Endothelial cell of umbilical vein (primary cell): ENCODE measurements at regions not wholly inside any gene's neighbourhood (a gene's known extent, or its start where the extent isn't known, plus 50 kb on each side); places are given as distances from the start of the nearest gene placed in this dataset.

Experiments
- BruUV-seq: library from RNA; stranded (reverse); fragments of 400-500 nt; replicated peaks from 2 replicates; lab custom pipeline; 2021; lab: Mats Ljungman, UMichigan
- CTCF ChIA-PET: fragments of 300-600, 350-600 bp; sonication (Branson Sonifier 250); formaldehyde crosslinking; loops from one replicate; lab custom pipeline; 2021; ENCODE audit warnings: antibody characterized with exemption, inconsistent platforms; lab: Charles Lee
- POLR2A ChIA-PET: fragments of 300-600, 350-600 bp; sonication (Branson Sonifier 250); formaldehyde crosslinking; loops from one replicate; lab custom pipeline; 2021; ENCODE audit warnings: antibody characterized with exemption, inconsistent platforms; lab: Charles Lee
- DNase-seq: peaks from one replicate; pipeline ENCODE4 v3.0.0-alpha.2; 2011; ENCODE audit warnings: low read depth, low spot score
- FAIRE-seq: peaks from 2 replicates; lab custom pipeline; 2011; peaks lifted over from hg19 to GRCh38; lab: Jason Lieb, UNC
- H2AFZ ChIP-seq: 2 replicates; pipeline ENCODE4 v1.6.0; 2012; ENCODE audit warnings: low read depth, low read length, control low read depth, inconsistent platforms
- H3K27ac ChIP-seq: 2 replicates; pipeline ENCODE4 v1.5.1; 2011; ENCODE audit warnings: low read depth, mild to moderate bottlenecking, control low read depth, low read length, moderate library complexity; ENCODE audit not compliant: insufficient read depth
- H3K27me3 ChIP-seq, 2 experiments: 2 replicates each; pipeline versions ENCODE4 v1.6.0 to v1.6.1; 2011; ENCODE audit warnings: low read length in 2 of 2, mixed read lengths in 1 of 2; ENCODE audit not compliant: control insufficient read depth in 2 of 2, insufficient read depth in 2 of 2
- H3K36me3 ChIP-seq, 2 experiments: 2 replicates in 1 of 2; 3 replicates in 1 of 2; pipeline ENCODE4 v1.5.1; 2011; ENCODE audit warnings: low read length in 2 of 2, mild to moderate bottlenecking in 1 of 2, moderate library complexity in 1 of 2; ENCODE audit not compliant: control insufficient read depth in 2 of 2, insufficient read depth in 2 of 2; ENCODE audit errors: extremely low read depth in 1 of 2
- H3K4me1 ChIP-seq: 3 replicates; pipeline ENCODE4 v1.5.1; 2011; ENCODE audit warnings: mild to moderate bottlenecking, low read length; ENCODE audit not compliant: control insufficient read depth, insufficient read depth; ENCODE audit errors: extremely low read depth
- H3K4me2 ChIP-seq: 2 replicates; pipeline ENCODE4 v1.6.1; 2011; ENCODE audit warnings: low read length, control low read depth, mixed read lengths; ENCODE audit not compliant: insufficient read depth
- H3K4me3 ChIP-seq, 3 experiments: fragments of 200-600 bp in 1 of 3; sonication (generic), shearing (Covaris generic) in 1 of 3; replicated peaks in 1 of 3; 2 replicates each; pipeline ENCODE4 v1.5.1; 2011 to 2016; ENCODE audit warnings: control low read depth in 3 of 3, low read length in 3 of 3, mild to moderate bottlenecking in 2 of 3, inconsistent platforms in 1 of 3, low read depth in 1 of 3, moderate library complexity in 1 of 3; ENCODE audit not compliant: insufficient read depth in 1 of 3
- H3K79me2 ChIP-seq: 2 replicates; pipeline ENCODE4 v1.6.0; 2012; ENCODE audit warnings: low read length, inconsistent platforms; ENCODE audit not compliant: control insufficient read depth, insufficient read depth
- H3K9ac ChIP-seq: replicated peaks from 2 replicates; pipeline ENCODE3; 2011; ENCODE audit warnings: low read length, control low read depth; ENCODE audit not compliant: insufficient read depth; ENCODE audit errors: extremely low read depth
- H3K9me1 ChIP-seq: replicated peaks from 3 replicates; pipeline ENCODE4 v1.6.0; 2011; ENCODE audit warnings: mild to moderate bottlenecking, low read length; ENCODE audit not compliant: control insufficient read depth, insufficient read depth; ENCODE audit errors: extremely low read depth
- H3K9me3 ChIP-seq: replicated peaks from 2 replicates; pipeline ENCODE4 v1.5.1; 2012; ENCODE audit warnings: low read length, inconsistent platforms; ENCODE audit not compliant: control insufficient read depth, insufficient read depth
- H4K20me1 ChIP-seq: replicated peaks from 2 replicates; pipeline ENCODE3; 2011; ENCODE audit warnings: mild to moderate bottlenecking, low read length; ENCODE audit not compliant: control insufficient read depth, insufficient read depth; ENCODE audit errors: extremely low read depth
- EZH2 ChIP-seq: IDR thresholded peaks from 2 replicates; pipeline ENCODE4 v1.6.1; 2012; ENCODE audit warnings: borderline replicate concordance, low read depth, mild to moderate bottlenecking, moderate library complexity, low read length, inconsistent platforms; ENCODE audit not compliant: severe bottlenecking
- FOS ChIP-seq: IDR thresholded peaks from 2 replicates; pipeline ENCODE4 v1.6.1; 2011; ENCODE audit warnings: mild to moderate bottlenecking, low read length, moderate library complexity, borderline replicate concordance; ENCODE audit not compliant: insufficient read depth
- GATA2 ChIP-seq: IDR thresholded peaks from 2 replicates; pipeline ENCODE4 v1.7.0; 2011; ENCODE audit warnings: low read depth, mild to moderate bottlenecking, moderate library complexity, mixed read lengths, low read length; ENCODE audit not compliant: insufficient read length, insufficient read depth
- JUN ChIP-seq: IDR thresholded peaks from 2 replicates; pipeline ENCODE4 v1.6.1; 2011; ENCODE audit warnings: borderline replicate concordance, low read depth; ENCODE audit not compliant: insufficient read length, insufficient read depth
- MYC ChIP-seq: IDR thresholded peaks from one replicate; pipeline ENCODE4 v1.6.1; 2011; ENCODE audit warnings: mild to moderate bottlenecking, low read depth, low read length
- POLR2A ChIP-seq: IDR thresholded peaks from 2 replicates; pipeline ENCODE4 v1.6.1; 2012; ENCODE audit warnings: low read depth, mild to moderate bottlenecking, control low read depth, low read length
- POLR2AphosphoS5 ChIP-seq: IDR thresholded peaks from 2 replicates; pipeline ENCODE4 v1.6.1; 2012; ENCODE audit warnings: low read depth, mild to moderate bottlenecking, control low read depth, low read length, moderate library complexity; ENCODE audit not compliant: insufficient read depth
- dilution Hi-C: fragments of 300-500 bp; cut with MboI; formaldehyde crosslinking; loops from one replicate; pipeline ENCODE4 v1.15.0; 2019; ENCODE audit warnings: low sequenced_read_pairs; ENCODE audit not compliant: extremely low pct_ligation_motif_present
- intact Hi-C: fragments of 100-400 bp; cut with micrococcal nuclease; formaldehyde crosslinking; loops from one replicate; pipeline ENCODE4 v1.10.0; 2022
- TF ChIP-seq, protein P1 (sequence below), 2 donors: IDR thresholded peaks; 1 replicate in 1 of 2; 2 replicates in 1 of 2; pipeline ENCODE4 v1.5.1; 2011; ENCODE audit warnings: low read length in 2 of 2, mild to moderate bottlenecking in 2 of 2, moderate library complexity in 2 of 2, control low read depth in 1 of 2, inconsistent platforms in 1 of 2, low read depth in 1 of 2; ENCODE audit not compliant: insufficient read depth in 1 of 2; ENCODE audit errors: extremely low read depth in 1 of 2
- TF ChIP-seq, protein P2 (sequence below): IDR thresholded peaks from 2 replicates; pipeline ENCODE4 v1.6.1; 2011; ENCODE audit not compliant: insufficient read depth, insufficient read length

DNA sequence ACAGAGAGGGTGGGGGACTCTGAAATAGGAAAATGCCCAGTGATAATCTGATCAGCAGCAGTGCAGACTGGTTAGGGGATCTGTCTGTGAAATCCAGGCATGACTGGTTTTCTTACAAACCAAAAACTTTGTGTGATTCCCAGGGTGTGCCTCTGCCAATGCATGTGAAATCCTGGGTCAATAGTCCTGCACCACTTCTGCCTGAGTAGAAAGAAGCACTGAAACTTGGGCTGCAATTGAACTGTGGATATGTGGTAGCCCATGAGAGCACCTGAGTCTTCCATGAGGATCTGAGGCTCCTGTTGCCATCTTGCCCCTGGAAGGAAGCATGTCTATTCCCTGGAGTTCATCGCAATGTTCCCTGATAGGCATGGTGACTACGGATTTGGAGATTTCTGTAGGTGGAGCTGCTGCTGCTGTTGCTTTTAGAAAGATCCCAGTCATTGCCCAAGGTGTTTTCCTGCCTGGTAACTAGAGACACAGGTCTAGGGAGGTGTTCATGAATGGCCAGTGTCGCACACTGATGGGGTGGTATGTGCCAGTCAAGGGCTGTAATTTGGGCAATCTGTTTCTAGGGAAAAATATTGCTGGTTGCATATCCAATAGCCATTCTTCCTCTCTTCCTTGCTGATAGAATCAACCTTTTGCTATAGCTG, 146.7 kb downstream of the CARTPT start:
- ChIA-PET CTCF (interaction anchor here (1.1 kb wide), 1 partner anchor 243 kb away, joined by 3 read pairs; no protein-coding TSS in a partner anchor), POLR2A (no interaction called here)
- H3K9ac ChIP-seq: no peak overlapping the region
- H4K20me1 ChIP-seq: no peaks in the 10 kb centered on the region
- H3K4me3 ChIP-seq: no peak overlapping the region
- no peak overlapping the region for H2AFZ ChIP-seq
- H3K79me2 ChIP-seq: no peaks in the 10 kb centered on the region
- H3K4me2 ChIP-seq: no peak overlapping the region
- DNase-seq: no peak
- H3K36me3 ChIP-seq: no peaks in the 10 kb centered on the region
- dilution Hi-C loops: no loop called here
- no peaks in the 10 kb centered on the region for H3K4me1 ChIP-seq
- TF ChIP-seq POLR2AphosphoS5: no peak
- no peak for TF ChIP-seq FOS
- TF ChIP-seq, protein P1, sequence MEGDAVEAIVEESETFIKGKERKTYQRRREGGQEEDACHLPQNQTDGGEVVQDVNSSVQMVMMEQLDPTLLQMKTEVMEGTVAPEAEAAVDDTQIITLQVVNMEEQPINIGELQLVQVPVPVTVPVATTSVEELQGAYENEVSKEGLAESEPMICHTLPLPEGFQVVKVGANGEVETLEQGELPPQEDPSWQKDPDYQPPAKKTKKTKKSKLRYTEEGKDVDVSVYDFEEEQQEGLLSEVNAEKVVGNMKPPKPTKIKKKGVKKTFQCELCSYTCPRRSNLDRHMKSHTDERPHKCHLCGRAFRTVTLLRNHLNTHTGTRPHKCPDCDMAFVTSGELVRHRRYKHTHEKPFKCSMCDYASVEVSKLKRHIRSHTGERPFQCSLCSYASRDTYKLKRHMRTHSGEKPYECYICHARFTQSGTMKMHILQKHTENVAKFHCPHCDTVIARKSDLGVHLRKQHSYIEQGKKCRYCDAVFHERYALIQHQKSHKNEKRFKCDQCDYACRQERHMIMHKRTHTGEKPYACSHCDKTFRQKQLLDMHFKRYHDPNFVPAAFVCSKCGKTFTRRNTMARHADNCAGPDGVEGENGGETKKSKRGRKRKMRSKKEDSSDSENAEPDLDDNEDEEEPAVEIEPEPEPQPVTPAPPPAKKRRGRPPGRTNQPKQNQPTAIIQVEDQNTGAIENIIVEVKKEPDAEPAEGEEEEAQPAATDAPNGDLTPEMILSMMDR (IDR thresholded peaks at IDR 0.05; ENCODE audit: extremely low read depth in 1 of 2, insufficient read depth in 1 of 2, low read depth in 1 of 2, low read length in 2 of 2): no peak
- no peak for TF ChIP-seq POLR2A
- no peak for TF ChIP-seq MYC
- TF ChIP-seq, protein P2, sequence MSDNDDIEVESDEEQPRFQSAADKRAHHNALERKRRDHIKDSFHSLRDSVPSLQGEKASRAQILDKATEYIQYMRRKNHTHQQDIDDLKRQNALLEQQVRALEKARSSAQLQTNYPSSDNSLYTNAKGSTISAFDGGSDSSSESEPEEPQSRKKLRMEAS: no peak
- TF ChIP-seq JUN: no peak
- no peak for TF ChIP-seq GATA2
- no peak for TF ChIP-seq EZH2
- no peak for FAIRE-seq
- H3K27ac ChIP-seq: no peak overlapping the region
- H3K27me3 ChIP-seq: peaks cover 19 to 40% of the 10 kb centered on the region in 2 experiments
- BruUV-seq: no TSS peak
- intact Hi-C loops: no loop called here
- H3K9me1 ChIP-seq: no peaks in the 10 kb centered on the region
- H3K9me3 ChIP-seq: no peaks in the 10 kb centered on the region
